NCI-H345 treated with DMSO at 0.1 percent for 48 hours (cell line): ENCODE measurements at regions not wholly inside any gene's neighbourhood (a gene's known extent, or its start where the extent isn't known, plus 50 kb on each side); places are given as distances from the start of the nearest gene placed in this dataset.
"Not testable (repeated sequence)": the region's sequence is repeated elsewhere in the genome, so short reads cannot be mapped to it uniquely, and the experiment has no call there.

Source experiments
- DNase-seq: peaks from one replicate; lab custom pipeline; 2025; ENCODE audit not compliant: unreplicated experiment; lab: John Stamatoyannopoulos, UW

DNA sequence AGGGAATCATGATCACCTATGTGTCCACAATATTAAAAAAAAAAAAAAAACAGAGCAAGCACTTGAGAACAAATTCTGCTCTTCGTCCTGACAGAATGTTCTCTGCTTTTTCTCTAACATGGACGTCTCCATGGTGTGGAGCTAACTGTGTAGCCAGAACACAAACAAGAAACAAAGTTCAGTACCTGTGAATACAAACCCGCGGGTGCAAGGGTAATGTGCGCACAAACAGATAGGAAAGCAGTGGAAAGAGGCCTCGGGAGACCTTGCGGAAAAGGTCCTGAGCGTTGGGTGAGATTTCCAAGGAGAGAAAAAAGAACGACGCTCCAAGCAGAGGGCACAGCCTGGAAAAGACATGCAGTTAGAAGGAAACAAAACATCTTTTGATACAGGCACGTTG lies 92.0 kb upstream of the TBL1X start:
- no peak for DNase-seq

DNA sequence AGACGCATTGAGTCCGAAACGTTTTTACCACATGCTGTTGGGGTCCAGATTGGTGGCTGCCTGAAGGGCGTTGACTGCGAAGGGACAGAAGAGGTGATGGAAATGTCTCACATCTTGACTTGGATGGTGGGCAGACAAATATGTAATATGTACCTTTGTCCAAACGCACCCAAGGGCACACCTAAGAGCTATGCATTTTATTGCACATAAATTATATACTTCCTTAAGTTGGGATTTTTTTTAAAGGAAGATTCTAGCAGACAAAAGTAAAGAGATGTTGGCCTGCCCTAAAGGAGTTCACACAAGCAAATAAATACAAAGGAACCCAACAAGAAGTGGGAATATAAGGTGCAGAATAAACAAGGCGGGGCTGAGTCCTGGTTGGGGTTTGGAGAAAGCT lies 91.1 kb upstream of the TBL1X start:
- DNase-seq, result no peak

DNA sequence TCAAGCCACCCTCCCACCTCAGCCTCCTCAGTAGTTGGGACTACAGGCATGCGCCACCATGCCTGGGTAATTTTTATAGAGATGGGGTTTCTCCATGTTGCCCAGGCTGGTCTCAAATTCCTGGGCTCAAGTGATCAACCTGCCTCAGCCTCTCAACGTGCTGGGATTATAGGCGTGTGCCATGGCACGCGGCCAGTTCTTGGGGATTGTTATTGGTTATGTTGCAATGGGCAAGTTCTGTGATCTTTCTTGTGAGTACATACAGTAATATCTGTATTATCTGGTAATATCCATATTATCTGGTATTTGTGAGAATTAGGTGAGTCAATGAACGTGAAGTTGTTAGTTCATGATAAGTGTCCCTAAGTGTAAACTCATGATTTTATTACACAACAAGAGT lies 90.3 kb upstream of the TBL1X start:
- DNase-seq, result no peak

DNA sequence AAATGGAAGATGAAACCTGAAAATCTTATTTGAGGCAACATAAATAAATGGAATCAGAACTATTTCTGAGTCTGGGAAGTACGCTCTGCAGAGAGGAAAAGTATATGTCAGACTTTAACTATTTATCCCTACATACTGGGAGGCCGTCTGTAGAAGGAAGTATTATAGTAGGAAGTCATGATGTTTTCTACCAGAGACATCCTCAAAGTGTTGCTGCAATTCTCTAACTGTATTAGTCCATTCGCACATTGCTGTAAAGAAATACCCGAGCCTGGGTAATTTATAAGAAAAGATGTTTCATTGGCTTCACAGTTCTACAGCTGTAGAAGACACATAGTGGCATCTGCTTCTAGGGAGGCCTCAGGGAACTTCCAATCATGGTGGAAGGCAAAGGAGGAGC lies 88.7 kb upstream of the TBL1X start:
- no peak for DNase-seq

DNA sequence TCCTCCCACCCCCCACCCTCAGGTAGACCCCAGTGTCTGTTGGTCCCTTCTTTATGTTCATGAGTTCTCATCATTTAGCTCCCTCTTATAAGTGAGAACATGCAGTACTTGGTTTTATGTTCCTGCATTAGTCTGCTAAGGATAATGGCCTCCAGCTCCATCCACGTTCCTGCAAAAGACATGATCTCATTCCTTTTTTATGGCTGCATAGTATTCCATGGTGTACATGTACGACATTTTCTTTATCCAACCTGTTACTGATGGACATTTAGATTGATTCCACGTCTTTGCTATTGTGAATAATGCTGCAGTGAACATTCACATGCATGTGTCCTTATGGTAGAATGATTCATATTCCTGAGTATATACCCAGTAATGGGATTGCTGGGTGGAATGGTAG lies 87.6 kb upstream of the TBL1X start:
- not testable (repeated sequence) for DNase-seq

DNA sequence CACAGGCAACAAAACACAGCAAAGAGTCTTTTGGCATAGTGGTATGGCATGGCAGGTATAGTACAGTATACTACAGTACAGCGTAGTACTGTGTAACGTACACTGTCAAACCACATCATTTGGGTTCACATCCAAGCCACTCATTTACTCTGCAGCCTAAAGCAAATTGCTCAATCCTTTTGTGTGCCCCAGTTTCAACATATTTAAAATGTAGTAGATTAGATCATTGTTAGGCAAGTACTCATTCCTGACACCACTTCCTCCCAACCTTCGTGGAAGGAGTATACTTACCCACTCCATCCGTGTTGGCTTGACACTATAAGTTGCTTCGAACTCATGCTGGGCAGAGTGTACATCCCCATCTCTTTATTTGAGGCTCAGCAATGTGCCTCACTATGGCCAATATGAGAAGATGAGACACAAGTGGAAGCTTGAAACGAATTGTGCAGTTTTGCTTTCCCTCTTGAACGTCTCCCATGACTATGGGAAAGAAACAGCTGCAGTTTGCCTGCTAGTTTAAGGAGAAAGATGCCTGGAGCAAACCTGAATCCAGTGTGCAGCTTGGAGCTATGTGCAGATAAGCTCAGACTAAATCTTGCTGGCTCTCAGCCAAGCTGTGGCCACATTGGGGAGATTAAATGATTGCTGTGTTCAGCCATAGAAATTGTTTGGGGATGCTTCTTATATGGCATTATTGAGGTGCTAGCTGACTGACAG lies 85.7 kb upstream of the TBL1X start:
- DNase-seq, result no peak

DNA sequence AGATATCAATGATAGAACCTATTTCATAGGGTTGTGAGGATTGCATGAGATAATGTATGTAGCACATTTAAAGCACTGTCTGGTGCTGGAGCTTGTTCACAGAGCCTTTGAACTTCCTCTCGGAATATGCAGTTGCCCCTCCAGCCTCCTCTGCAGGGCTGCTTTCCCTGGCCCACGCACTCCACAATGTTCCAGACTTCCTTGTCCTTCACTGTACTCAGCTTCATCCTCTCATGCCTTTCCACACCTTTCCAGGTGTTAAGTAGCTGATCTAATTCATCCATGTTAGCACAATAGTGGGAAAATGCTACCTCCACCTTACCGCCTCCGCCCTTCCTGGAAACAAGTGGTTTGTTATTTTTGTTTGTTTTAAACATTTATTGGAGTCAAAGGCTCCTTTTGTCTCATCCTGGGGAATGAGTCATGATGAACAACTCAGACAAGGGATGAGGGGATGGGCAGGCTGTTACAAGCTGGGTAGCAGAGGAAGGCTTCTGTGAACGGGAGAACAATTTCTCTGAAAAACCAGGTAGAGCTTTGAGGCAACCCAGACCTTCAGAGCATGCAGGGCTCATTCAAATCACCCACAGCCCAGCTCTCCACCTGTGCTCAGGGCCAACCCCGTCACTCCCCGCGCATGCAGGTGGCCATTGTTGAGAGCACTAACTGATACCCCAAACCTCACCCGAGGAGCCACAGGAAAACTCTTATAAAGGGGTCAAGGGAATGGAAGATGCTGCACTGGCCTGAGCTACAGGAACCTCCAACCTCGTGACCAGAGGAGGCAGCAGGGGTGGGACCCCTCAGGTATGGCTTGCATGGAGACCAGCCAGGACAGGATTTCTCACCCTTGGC lies 84.9 kb upstream of the TBL1X start:
- no peak for DNase-seq

DNA sequence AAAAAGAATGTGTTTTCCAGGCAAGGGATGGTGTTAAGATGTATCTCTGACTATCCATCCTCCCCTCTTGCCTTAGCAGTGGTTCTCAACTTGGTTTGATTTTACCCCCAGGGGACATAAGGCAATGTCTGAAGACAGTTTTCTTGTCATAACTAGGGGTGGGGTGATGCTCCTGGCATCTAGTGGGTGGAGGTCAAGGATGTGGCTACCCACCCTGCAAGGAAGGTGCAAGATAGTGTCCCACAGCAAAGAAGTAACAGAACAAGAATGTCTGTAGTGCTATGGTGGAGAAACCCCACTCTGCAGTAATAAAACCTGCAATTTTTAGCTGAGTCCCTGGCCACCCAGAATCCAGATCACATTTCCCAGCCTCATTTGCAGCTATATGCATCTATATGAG lies 81.2 kb upstream of the TBL1X start:
- no peak for DNase-seq

DNA sequence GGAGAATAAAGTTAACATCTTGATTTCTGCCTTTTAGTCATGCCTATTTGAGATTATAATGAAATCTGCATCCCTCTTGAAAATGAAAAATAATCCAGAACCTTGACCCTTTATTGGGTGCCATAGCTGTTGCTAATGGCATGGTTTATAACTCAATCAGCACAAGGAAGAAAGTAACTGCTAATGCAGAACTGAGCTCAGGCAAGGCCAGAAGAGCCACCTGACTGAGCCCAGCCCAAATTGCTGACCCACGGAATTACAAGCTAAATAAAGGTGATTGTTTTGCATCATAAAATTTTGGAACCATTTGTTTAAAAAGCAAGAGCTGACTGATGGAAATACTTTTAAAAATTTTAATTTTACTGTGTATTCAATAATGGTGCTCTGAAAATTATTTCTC lies 76.4 kb upstream of the TBL1X start:
- no peak for DNase-seq

DNA sequence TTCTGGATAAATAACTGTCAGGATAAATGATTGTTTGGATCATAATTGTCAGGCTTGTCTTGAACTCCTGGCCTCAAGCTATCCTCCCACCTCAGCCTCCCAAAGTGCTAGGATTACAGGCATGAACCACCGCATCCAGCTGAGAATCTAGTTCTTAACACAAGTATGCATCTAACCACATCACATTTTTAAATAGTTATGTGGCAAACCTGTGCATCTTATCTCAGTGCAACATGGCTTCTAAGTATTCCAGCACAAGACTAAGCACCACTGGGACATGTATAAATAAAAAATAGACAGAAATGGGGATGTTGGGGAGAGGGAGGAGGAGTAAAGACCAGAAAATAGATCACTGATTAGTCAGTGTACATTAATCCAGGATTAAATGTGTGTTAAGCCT lies 74.7 kb upstream of the TBL1X start:
- DNase-seq, result no peak

DNA sequence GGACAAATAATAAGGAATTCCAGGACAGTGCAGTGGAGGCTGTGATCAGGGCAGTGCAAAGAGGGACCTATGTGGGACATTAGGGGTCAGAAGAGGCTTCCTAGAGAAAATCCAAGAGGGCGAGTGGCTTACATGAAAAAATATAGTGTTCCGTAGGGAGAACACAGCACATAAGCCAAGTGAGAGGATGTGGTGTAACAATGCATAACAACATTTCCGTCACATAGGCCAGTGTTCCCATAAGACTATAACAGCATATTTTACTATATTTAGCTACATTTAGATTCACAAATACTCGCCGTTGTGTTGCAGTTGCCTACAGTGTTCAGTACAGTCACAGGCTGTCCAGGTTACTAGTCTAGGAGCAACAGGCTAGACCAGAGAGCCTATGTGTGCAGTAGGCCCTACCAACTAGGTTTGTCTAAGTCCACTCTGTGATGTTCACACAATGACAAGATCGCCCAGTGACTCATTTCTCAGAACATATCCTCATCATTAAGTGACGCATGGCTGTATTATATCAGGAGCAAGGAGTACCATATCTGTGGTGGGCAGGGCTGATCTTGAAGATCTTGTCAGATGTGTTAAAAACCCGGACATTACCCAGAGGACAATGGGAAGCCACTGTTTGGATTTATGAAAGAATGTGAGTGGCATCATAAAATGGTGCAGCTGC lies 74.0 kb upstream of the TBL1X start:
- no peak for DNase-seq

DNA sequence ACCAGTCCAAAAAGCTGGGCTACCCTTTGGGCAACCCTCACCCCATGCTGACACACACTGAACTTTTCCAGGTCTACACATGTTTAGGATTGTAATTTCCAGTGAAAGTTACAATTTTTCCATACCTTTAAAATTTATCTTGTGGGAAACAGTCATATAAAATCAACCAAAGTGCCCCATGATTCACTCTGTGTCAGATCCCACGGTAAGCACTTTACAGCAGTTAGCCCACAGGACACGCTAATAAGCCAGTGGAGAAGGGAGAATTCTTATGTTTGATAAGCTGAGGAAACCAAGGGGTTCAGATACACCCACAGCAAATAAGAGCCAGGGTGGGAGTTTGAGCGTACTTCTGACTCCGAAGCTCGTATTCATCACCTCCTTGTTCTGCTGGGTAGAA lies 72.4 kb upstream of the TBL1X start:
- no peak for DNase-seq

DNA sequence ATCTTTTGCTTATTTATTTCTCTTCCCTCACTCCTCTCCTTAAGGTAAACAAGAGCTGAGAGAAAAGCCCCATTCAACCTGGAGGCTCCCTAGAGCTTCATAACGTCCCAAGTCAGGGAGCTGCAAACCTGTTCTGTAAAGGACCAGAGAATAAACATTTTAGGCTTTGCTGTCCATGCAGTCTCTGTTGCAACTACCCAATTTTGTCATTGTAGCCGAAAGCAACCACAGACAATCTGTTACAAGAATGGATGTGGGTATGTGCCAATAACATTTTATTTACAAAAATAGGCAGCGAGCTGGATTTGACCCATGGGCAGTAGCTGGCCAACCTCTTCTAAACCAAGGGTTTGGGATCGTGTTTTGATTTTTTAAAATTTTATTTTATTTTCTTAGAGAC lies 71.3 kb upstream of the TBL1X start:
- DNase-seq, result no peak

DNA sequence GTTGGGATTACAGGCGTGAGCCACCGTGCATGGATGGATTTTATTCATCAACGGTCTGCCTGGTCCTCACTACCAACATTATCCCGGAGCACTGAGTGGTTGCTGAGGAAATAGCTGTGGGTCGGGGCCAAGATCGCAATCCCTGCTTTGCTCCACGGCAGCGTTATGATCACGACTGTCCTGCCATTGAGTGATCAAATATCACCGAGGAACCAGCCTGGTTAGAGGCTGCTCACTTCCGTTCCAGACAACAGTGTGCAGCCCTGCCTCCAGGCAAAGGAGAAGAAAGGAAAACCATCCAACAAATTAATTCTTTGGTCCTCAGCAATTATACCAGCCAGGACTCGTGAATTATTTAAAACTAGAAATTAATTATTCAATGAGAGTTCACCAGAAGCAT lies 70.6 kb upstream of the TBL1X start:
- DNase-seq, result no peak

DNA sequence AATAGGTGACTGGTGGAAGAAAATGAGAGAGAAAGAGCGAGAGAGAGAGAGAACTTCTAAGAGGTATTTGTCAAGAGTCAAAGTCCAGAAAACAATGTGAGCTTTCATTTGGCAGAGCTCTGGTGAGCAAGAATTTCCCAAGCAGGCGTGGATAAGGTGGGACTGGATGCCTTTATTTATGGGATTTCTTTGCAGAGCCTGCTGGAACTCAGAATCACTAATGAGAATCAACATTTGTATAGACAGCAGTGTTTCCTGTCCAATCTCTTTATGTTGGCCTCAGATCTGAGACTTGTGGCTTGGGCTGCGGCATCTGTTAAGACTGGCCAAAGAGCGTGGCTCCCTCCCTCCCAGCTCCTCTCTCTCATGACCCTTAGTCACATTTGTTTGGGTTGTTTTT lies 67.9 kb upstream of the TBL1X start:
- no peak for DNase-seq

DNA sequence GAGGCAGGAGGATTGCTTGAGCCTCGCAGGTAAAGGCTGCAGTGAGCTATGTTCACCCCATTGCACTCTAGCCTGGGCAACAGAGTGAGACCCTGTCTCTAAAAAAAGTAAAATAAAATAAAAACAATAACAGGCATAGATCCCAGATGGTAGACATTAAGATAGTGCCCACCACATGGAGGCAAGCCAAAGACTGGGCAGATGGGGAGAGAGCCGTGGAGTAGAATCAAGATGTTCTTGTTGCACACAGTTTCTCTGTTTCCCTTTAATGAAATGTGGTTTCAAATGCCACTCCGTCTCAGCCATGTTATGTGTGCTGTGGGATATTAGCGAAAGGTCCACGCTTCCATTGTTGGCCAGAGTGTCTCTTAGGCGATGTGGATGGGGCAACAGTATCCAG lies 63.8 kb upstream of the TBL1X start:
- no peak for DNase-seq

DNA sequence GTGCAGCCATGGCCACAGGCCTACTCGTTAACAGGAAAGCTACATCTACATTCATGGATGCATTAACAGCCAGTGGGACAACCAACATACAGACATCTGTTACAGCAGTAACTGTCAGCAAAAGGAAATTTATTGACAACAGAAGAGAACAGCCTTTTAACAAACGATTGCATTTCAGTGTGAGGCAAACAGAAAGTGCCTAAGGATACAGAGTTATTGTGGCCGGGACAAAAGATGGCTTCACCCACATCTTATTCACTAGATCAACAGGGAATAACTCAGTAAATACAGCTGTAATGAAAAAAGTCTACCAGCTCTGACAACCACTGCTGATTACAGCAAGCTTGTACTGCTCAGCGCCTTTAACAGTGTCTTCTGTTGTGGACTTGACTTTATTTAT lies 61.5 kb upstream of the TBL1X start:
- DNase-seq, result peak; percentile 47

DNA sequence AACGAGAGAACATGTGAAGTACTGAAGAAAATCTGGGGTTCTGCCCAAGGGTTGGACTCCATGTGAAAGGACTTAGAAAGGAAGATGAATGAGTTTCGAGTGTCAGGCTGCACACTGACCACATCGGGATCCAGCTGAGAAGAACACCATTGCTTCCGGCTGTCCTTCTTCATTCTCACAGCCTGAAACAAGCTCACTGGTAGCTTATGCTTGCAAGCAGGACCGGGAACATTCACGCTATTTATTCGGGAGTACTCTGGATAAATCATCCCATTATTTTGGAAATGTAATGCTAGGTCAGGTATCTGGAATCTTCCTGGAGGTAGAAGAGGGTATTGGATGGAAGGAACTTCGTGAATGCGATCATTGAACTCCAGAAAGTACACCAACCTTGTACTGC lies 59.2 kb upstream of the TBL1X start:
- not testable (repeated sequence) for DNase-seq

DNA sequence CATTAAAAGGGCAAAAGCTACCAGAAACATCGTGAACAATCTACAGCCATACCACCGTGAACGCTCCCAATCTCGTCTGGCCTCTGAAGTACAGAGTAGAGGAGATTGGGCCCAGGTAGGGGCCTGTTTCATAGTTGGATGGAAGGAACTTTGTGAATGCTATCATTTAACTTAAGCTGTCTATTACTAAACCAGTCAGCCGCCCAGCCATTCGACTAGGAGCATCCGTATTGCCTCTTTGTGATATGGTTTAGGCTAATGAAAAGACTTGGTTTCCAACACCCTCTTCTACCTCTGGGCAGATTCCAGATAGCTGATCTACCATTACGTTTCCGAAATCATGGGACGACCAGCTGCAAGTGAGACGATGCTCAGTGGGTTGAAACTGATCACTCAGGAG lies 54.0 kb upstream of the TBL1X start:
- not testable (repeated sequence) for DNase-seq

DNA sequence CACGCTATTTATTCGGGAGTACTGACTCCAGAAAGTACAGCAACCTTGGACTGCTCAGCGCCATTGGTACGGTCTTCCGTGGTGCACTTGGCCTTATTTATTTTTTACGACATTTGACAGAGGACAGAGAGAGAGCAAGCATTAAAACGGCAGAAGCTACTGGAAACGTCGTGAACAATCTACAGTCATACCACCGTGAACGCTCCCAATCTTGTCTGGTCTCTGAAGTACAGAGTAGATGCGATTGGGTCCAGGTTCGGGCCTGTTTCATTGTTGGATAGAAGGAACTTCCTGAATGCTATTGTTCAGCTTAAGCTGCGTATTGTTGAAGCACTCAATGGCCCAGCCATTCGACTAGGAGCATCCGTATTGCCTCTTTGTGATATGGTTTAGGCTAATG lies 53.2 kb upstream of the TBL1X start:
- not testable (repeated sequence) for DNase-seq

DNA sequence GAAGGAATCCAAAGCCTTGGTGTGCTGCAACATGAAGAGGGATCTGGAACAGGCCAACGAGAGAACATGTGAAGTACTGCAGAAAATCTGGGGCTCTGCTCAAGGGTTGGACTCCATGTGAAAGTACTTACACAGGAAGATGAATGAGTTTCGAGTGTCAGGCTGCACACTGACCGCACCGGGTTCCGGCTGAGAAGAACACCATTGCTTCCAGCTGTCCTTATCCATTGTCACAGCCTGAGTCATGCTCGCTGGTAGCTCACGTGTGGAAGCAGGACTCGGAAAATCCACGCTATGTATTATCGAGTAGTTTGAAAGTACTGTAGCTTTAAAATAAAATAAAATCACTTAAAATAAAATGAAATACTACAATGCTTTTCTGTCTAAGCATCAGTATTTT lies 50.4 kb upstream of the TBL1X start:
- DNase-seq, result no peak
